ELF-1 (cell line): ENCODE measurements at regions not wholly inside any gene's neighbourhood (a gene's known extent, or its start where the extent isn't known, plus 50 kb on each side); places are given as distances from the start of the nearest gene placed in this dataset.

Experiments
- DNase-seq: peaks from one replicate; pipeline ENCODE4 v3.0.0-alpha.2; 2016; ENCODE audit warnings: low read depth, low spot score

- no peak for DNase-seq
Observed at GRCh38 chr11:69243496-69244200, 50.3 kb upstream of the MYEOV start.
